Dermis microvascular lymphatic vessel endothelial cell (primary cell): ENCODE measurements at regions not wholly inside any gene's neighbourhood (a gene's known extent, or its start where the extent isn't known, plus 50 kb on each side); places are given as distances from the start of the nearest gene placed in this dataset.
"Not testable (repeated sequence)": the region's sequence is repeated elsewhere in the genome, so short reads cannot be mapped to it uniquely, and the experiment has no call there.

ENCODE experiments used
- DNase-seq, 2 donors: peaks; one replicate each; pipeline versions ENCODE4 v3.0.0 to v3.0.0-alpha.2; 2010; ENCODE audit warnings: low read depth in 2 of 2

DNA sequence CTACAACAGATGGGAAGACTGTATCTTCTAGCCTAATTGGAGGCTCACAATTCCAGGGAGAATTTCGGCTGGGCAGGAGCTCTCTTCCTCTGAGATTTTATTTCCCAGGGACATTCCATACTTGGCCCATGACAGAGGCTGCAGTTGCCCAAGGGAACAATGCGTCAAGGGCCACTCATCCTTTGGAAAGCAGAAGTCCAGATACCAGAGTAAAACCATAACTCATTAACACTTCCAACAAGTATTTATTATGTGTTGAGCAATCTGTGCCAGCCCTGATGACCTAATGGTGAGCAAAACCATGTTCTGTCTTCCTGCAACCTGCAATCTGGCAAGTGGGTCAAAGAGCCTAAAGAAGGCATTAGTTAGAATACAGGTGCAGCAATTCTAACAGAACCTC lies 191.2 kb upstream of the IRF2BP2 start:
- DNase-seq, result not testable (repeated sequence)

DNA sequence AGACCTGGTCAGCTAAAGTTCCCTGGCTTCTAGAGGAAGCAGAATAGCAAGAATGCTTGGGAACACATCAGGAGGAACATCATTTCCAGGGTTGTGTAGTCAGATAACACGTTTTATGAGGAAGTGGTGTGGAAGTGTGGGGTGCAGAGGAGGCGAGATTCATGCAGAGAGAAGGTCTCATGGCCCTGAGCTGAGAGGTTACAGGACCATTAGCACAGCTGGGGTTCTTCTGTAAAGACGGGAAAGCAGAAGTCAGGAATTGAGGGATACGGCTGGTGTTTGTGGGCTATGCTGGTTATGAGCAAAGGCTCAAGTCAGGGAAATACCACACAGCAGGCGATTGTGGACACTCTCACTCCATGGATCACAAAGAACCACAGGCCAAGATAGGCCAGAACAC lies 190.6 kb upstream of the IRF2BP2 start:
- not testable (repeated sequence) for DNase-seq

- DNase-seq, result not testable (repeated sequence)
These were observed 189.2 kb upstream of the IRF2BP2 start for GRCh38 chr1:234799021-234799689.

GRCh38 chr1:234797216-234797615 lies 187.2 kb upstream of the IRF2BP2 start:
- DNase-seq, result not testable (repeated sequence)

GRCh38 chr1:234796438-234796792 lies 186.4 kb upstream of the IRF2BP2 start:
- DNase-seq, result not testable (repeated sequence)

GRCh38 chr1:234795711-234796437 lies 185.9 kb upstream of the IRF2BP2 start:
- not testable (repeated sequence) for DNase-seq

DNA sequence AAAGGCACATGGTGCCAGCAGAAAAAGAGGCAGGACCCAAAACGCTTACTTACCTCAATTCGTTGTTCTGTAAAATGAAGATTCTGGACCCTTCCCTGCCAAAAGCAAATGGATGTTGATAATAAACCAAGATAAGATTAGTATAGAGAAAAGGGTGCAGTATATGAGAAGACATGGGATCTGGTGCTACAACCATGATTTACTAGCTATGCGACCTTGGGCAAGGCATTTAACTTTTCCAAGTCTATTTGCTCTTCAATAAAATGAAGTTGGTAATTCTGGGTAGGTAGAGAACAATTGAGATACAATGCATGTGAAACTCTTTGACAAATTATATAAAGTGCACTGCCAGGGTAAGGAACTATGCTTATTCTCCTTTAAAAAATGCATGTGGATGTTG lies 185.0 kb upstream of the IRF2BP2 start:
- DNase-seq, result not testable (repeated sequence)

DNA sequence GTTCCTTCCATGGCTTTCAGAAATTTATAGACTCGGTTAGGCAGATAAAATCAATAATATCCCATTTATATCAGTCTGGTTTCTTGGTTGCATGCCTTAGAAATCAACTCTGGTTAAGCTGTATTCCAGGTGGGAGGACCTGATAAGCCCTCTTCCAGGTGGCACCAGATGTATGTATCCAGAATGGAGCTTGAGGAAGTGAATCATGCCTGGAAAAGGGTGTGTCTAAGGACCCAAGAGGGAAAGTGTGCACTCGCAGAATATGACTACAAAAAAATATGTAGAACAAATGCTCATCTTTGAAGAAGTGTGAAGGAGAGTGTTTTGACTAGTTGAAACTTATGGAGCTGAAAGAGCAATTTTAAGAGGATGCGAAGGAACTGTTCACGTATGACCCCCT lies 184.5 kb upstream of the IRF2BP2 start:
- not testable (repeated sequence) for DNase-seq

GRCh38 chr1:234793924-234794323 lies 183.9 kb upstream of the IRF2BP2 start:
- DNase-seq, result not testable (repeated sequence)

DNA sequence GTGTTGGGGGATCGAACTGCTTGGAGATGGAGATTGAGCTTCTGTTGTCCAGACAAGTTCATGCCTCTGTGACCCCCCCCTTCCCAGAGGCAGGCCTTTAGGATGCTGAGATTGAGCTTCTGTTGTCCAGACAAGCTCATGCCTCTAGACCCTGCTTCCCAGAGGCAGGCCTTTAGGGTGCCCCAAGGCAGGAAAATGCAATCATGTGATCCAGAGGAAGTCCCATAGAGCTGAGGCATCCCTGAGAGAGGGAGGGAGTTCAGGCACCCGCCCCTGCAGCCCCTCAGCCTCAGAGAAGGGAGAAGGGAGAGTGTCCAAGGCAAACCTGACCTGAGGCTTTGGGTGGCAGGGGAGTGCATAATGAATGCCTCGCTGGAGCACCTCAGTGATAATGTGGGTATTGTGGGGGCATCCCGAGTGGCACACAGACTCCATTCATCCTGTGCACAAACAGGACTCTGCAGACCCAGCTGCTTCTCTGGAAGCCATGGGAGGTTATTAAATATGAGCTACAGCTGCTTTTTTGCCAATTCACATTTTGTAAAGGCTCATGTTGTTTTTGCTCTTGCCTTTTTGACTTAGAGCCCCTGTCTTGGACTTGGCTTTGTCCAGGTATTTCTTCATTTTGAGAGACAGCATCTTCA lies 182.4 kb upstream of the IRF2BP2 start:
- DNase-seq, result not testable (repeated sequence)

- not testable (repeated sequence) for DNase-seq
These were observed 181.6 kb upstream of the IRF2BP2 start for GRCh38 chr1:234791615-234792014.

DNA sequence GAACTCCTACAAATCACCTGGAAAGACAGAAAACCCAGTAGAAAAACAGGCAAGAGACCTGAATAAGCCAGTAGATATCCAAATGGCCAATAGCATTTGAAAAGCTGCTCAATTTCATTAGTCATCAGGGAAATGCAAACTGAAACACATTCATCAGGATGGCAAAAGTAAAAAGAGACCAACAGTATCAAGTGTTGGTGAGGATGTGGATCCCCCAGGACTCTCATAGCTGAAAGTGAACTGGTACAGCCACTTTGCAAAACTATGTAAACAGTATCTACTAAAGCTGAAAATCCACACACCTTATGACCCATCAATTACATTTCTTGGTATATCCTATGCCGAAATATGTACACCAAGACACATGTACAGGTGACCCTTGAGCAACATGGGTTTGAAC lies 180.4 kb upstream of the IRF2BP2 start:
- not testable (repeated sequence) for DNase-seq

DNA sequence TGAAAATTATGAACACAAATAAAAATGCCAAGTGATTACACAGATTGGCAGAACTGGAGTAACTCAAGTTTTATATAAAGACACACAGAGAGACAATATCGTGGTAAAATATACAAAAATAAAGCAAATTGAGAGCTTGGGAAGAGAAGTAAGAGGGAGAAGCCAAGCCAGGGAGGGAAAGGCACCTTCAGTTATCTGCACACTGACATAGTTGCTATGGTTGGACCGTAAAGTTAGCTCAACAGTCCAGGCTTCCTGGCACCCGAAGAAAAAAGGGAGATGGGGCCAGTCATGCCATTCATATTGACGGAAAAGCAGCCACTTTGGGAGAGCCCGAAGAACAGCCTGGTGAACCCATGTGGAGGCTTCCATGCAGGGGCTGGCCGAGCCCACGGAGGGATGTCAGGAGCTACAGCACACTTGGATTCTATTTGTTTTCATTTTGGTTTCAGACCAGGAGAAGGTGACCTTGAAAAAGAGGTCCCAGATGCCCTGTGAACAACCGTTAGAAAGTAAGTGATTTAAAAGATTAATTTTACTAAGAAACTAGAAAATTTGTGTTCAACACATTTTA lies 177.1 kb upstream of the IRF2BP2 start:
- not testable (repeated sequence) for DNase-seq

GRCh38 chr1:234785922-234786321 lies 175.9 kb upstream of the IRF2BP2 start:
- DNase-seq, result not testable (repeated sequence)

GRCh38 chr1:234785471-234785919 lies 175.5 kb upstream of the IRF2BP2 start:
- not testable (repeated sequence) for DNase-seq

GRCh38 chr1:234784108-234784507 lies 174.1 kb upstream of the IRF2BP2 start:
- DNase-seq, result not testable (repeated sequence)

- DNase-seq, result no peak
These were observed 172.8 kb upstream of the IRF2BP2 start for GRCh38 chr1:234782791-234783190.

DNA sequence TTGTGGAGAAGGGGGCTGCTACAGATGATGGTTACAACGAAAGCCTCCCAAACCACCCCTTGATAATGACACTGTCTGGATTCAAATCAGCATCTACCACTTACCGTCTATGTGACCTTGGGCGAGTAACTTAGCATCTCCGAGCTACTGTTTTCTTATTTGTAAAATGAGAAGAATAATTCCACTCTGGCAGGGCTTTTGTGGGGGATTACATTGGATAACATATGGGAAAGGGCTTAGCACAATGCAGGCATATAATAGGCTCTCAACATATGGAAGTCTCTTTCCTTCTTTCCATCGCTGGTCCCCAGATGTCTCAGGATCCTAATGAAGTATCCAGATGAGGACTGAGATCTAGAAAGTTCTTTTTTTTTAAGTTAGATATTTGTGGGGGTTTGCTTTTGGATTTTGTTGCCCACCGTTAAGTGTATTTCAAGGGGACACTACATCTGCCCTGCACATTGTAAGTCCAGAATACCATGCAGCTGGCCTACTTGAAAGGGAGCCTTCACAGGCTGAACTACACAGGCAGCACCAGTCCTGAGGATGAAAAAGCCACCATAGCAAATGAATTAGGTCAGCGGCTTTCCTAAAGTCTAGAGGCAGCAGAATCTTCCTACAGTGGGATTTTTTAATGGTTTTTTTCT lies 172.2 kb upstream of the IRF2BP2 start:
- DNase-seq, result no peak

DNA sequence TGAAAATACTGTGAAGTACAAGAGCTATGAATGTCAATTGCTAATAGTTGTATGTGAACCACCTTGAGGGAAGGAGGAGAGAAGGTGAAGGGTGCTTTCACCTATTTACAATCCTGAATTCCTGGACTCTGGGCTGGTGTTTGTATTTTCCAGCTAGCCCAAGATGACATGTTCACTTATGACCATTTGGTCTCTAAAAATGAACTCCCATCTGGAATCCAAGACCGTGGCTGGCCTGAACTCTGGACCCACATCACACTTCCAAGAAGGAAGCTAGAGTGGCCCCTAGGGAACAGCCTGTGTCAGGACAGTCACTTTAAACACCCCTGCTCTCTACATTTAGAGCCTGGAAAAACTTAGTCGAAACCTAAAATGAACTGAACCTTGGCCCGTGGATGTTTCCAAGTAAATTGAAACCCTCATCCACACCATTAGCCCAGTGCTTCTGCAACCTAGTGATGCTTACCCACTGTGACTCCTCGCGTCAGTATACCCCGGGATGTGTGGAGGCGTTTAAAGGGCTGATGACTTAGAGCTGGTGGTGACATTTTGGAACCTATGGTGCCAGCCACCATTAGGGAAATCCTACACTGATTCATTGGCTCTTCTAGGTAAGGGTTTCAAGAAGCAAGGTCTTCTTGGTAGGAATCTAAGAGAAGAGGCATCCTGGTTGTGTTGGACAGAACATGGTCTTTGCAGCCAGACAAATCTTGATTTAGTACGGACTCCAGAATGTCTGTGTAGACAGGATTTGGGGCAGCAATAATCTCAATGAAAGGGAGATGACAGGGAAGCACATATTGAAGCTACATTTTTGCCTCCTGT lies 171.5 kb upstream of the IRF2BP2 start:
- DNase-seq, result peak in 1 of 2 donors; percentile 7

- DNase-seq, result peak in 1 of 2 donors; percentile 12
These were observed 170.7 kb upstream of the IRF2BP2 start for GRCh38 chr1:234780531-234781162.
